GM12874 (cell line): ENCODE measurements at regions not wholly inside any gene's neighbourhood (a gene's known extent, or its start where the extent isn't known, plus 50 kb on each side); places are given as distances from the start of the nearest gene placed in this dataset.

Source experiments
- CTCF ChIP-seq: IDR thresholded peaks from 2 replicates; pipeline ENCODE4 v1.5.1; 2011; ENCODE audit warnings: low read depth, mild to moderate bottlenecking, control low read depth, low read length, moderate library complexity; ENCODE audit not compliant: insufficient read depth

- TF ChIP-seq CTCF = no peak
These were observed 86.9 kb upstream of the MAP1B start for GRCh38 chr5:72020161-72020983.

- TF ChIP-seq CTCF = no peak
These were observed 85.5 kb upstream of the MAP1B start for GRCh38 chr5:72021651-72022357.

GRCh38 chr5:72028382-72028781 is 78.9 kb upstream of the MAP1B start:
- no peak for TF ChIP-seq CTCF

GRCh38 chr5:72030237-72030636 is 77.0 kb upstream of the MAP1B start:
- no peak for TF ChIP-seq CTCF

- TF ChIP-seq CTCF = no peak
These were observed 74.5 kb upstream of the MAP1B start for GRCh38 chr5:72032788-72033187.

GRCh38 chr5:72034770-72035169 is 72.5 kb upstream of the MAP1B start:
- no peak for TF ChIP-seq CTCF

- TF ChIP-seq CTCF = no peak
These were observed 71.4 kb upstream of the MAP1B start for GRCh38 chr5:72035831-72036230.
